Neural progenitor cell (in vitro differentiated cells): ENCODE measurements at regions not wholly inside any gene's neighbourhood (a gene's known extent, or its start where the extent isn't known, plus 50 kb on each side); places are given as distances from the start of the nearest gene placed in this dataset.
A peak's percentile ranks its signal among the peaks of the same experiment; 100 is the strongest.

Experiments
- DNase-seq: peaks from one replicate; pipeline ENCODE4 v3.0.0-alpha.2; 2016; ENCODE audit warnings: low spot score
- H2AFZ ChIP-seq: fragments of 200-600 bp; sonication (generic); replicated peaks from 2 replicates; pipeline ENCODE4 v1.6.1; 2016; ENCODE audit warnings: antibody characterized with exemption
- H3F3A ChIP-seq: fragments of 200-600 bp; sonication (generic); 2 replicates; pipeline ENCODE4 v1.6.1; 2016; ENCODE audit warnings: antibody characterized with exemption, low read depth
- H3K27ac ChIP-seq: fragments of 200-600 bp; sonication (generic); 2 replicates; pipeline ENCODE4 v1.5.1; 2016; ENCODE audit warnings: mild to moderate bottlenecking
- H3K27me3 ChIP-seq: fragments of 200-600 bp; sonication (generic); 2 replicates; pipeline ENCODE4 v1.6.1; 2016; ENCODE audit warnings: mild to moderate bottlenecking, moderate library complexity
- H3K36me3 ChIP-seq: fragments of 200-600 bp; sonication (generic); 2 replicates; pipeline ENCODE4 v1.5.1; 2016
- H3K4me1 ChIP-seq: fragments of 200-600 bp; sonication (generic); 2 replicates; pipeline ENCODE4 v1.6.1; 2016; ENCODE audit warnings: mixed run types
- H3K4me2 ChIP-seq: fragments of 200-600 bp; sonication (generic); 2 replicates; pipeline ENCODE4 v1.6.1; 2016
- H3K4me3 ChIP-seq: fragments of 200-600 bp; sonication (generic); 2 replicates; pipeline ENCODE4 v1.5.1; 2016
- H3K79me2 ChIP-seq: fragments of 200-600 bp; sonication (generic); 2 replicates; pipeline ENCODE4 v1.6.1; 2016; ENCODE audit warnings: low read depth
- H3K9ac ChIP-seq: fragments of 200-600 bp; sonication (generic); 2 replicates; pipeline ENCODE4 v1.6.1; 2016
- H3K9me3 ChIP-seq: fragments of 200-600 bp; sonication (generic); 2 replicates; pipeline ENCODE4 v1.5.1; 2016; ENCODE audit warnings: low read depth
- H4K20me1 ChIP-seq: fragments of 200-600 bp; sonication (generic); 2 replicates; pipeline ENCODE4 v1.6.1; 2016; ENCODE audit warnings: low read depth
- H3K27ac Mint-ChIP-seq: 3 replicates; pipeline ENCODE4 v1.8.0; 2021; ENCODE audit warnings: mixed read lengths
- H3K27me3 Mint-ChIP-seq: 2 replicates; pipeline ENCODE4 v1.8.0; 2022; ENCODE audit warnings: low read depth, mild to moderate bottlenecking, inconsistent platforms, moderate library complexity, mixed read lengths; ENCODE audit not compliant: insufficient read depth
- H3K36me3 Mint-ChIP-seq: 3 replicates; pipeline ENCODE4 v1.8.0; 2021; ENCODE audit warnings: mixed read lengths
- H3K4me1 Mint-ChIP-seq: 3 replicates; pipeline ENCODE4 v1.8.0; 2021; ENCODE audit warnings: mixed read lengths
- H3K4me3 Mint-ChIP-seq: 3 replicates; pipeline ENCODE4 v1.8.0; 2021; ENCODE audit warnings: mild to moderate bottlenecking, moderate library complexity, mixed read lengths
- H3K9me3 Mint-ChIP-seq: 3 replicates; pipeline ENCODE4 v1.8.0; 2020; ENCODE audit warnings: mixed read lengths
- EZH2 ChIP-seq: fragments of 200-600 bp; sonication (generic); IDR thresholded peaks from 2 replicates; pipeline ENCODE4 v1.6.1; 2017; ENCODE audit warnings: antibody characterized with exemption, mild to moderate bottlenecking, moderate library complexity
- EZH2phosphoT487 ChIP-seq: fragments of 200-600 bp; sonication (generic); IDR thresholded peaks from 2 replicates; pipeline ENCODE4 v1.6.1; 2017; ENCODE audit warnings: antibody characterized with exemption
- TF ChIP-seq, protein P1 (sequence below): fragments of 200-600 bp; sonication (generic); IDR thresholded peaks from 2 replicates; pipeline ENCODE4 v1.5.1; 2017; ENCODE audit warnings: antibody characterized with exemption, mild to moderate bottlenecking

DNA sequence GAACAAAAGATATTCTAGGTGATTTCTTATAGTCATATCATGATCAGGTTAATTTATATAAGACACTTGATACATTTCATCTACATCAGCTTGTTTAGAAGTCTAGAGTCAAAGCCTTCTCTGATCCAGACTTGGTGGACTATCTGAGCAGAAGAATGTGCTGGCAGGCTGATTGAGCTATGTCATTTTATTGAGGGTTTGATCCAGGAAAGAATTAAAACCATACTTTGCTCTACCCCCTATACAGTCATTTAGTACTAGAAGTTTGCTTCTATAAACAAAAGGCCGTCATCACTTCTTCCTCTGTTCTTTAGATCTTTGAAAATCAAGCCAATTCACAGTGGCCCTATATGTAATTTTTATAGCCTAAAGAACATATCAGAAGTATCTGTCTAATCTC is 173.1 kb upstream of the PITX2 start:
- no peaks in the 10 kb centered on the region for H4K20me1 ChIP-seq
- Mint-ChIP-seq H3K9me3 (no peaks in the 10 kb centered on the region), H3K4me3 (no peak overlapping the region), H3K36me3 (no peaks in the 10 kb centered on the region), H3K27me3 (no peaks in the 10 kb centered on the region), H3K27ac (no peak overlapping the region), H3K4me1 (peaks cover 25% of the 10 kb centered on the region)
- no peaks in the 10 kb centered on the region for H3K79me2 ChIP-seq
- no peaks in the 10 kb centered on the region for H3K9me3 ChIP-seq
- H3K27ac ChIP-seq: no peak overlapping the region
- no peak overlapping the region for H3K9ac ChIP-seq
- no peaks in the 10 kb centered on the region for H3K27me3 ChIP-seq
- no peak overlapping the region for H2AFZ ChIP-seq
- H3K4me3 ChIP-seq: no peak overlapping the region
- no peaks in the 10 kb centered on the region for H3K36me3 ChIP-seq
- no peak for DNase-seq
- no peak overlapping the region for H3K4me2 ChIP-seq
- peaks cover 22% of the 10 kb centered on the region for H3F3A ChIP-seq
- H3K4me1 ChIP-seq: peaks cover 64% of the 10 kb centered on the region
- TF ChIP-seq EZH2phosphoT487 (no peak), EZH2 (no peak)
- TF ChIP-seq, protein P1, sequence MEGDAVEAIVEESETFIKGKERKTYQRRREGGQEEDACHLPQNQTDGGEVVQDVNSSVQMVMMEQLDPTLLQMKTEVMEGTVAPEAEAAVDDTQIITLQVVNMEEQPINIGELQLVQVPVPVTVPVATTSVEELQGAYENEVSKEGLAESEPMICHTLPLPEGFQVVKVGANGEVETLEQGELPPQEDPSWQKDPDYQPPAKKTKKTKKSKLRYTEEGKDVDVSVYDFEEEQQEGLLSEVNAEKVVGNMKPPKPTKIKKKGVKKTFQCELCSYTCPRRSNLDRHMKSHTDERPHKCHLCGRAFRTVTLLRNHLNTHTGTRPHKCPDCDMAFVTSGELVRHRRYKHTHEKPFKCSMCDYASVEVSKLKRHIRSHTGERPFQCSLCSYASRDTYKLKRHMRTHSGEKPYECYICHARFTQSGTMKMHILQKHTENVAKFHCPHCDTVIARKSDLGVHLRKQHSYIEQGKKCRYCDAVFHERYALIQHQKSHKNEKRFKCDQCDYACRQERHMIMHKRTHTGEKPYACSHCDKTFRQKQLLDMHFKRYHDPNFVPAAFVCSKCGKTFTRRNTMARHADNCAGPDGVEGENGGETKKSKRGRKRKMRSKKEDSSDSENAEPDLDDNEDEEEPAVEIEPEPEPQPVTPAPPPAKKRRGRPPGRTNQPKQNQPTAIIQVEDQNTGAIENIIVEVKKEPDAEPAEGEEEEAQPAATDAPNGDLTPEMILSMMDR: no peak

DNA sequence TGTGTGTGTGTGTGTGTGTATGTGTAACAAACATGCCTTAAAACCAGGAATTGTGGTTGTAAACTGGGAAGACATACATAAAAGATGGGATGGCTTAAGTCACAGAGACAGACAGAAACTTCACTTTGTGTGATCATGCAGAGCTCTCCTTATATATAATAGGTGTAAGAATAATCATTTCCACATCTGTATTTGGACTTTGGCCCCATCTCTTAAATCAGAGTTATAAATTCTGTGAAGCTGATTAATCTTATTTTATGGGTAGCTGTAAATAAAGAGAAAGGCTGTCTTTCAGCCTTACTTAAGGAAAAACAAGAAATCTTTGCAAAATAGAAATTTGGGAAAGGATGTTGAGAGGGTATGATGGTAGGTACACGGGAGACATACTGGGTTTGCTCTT is 174.6 kb upstream of the PITX2 start:
- Histone ChIP-seq H3K79me2 (no peaks in the 10 kb centered on the region), H3K27ac (no peak overlapping the region), H3K9ac (no peak overlapping the region), H3K27me3 (no peaks in the 10 kb centered on the region), H3K4me2 (no peak overlapping the region), H3K9me3 (no peaks in the 10 kb centered on the region), H2AFZ (no peak overlapping the region), H3K4me3 (no peak overlapping the region), H3K36me3 (no peaks in the 10 kb centered on the region), H3F3A (peaks cover 22% of the 10 kb centered on the region), H4K20me1 (no peaks in the 10 kb centered on the region), H3K4me1 (peaks cover 52% of the 10 kb centered on the region)
- Mint-ChIP-seq H3K4me1 (peaks cover 16% of the 10 kb centered on the region), H3K27me3 (no peaks in the 10 kb centered on the region), H3K36me3 (no peaks in the 10 kb centered on the region), H3K4me3 (no peak overlapping the region), H3K9me3 (no peaks in the 10 kb centered on the region), H3K27ac (no peak overlapping the region)
- no peak for DNase-seq
- TF ChIP-seq EZH2: no peak
- TF ChIP-seq, protein P1: no peak
- TF ChIP-seq EZH2phosphoT487: no peak

DNA sequence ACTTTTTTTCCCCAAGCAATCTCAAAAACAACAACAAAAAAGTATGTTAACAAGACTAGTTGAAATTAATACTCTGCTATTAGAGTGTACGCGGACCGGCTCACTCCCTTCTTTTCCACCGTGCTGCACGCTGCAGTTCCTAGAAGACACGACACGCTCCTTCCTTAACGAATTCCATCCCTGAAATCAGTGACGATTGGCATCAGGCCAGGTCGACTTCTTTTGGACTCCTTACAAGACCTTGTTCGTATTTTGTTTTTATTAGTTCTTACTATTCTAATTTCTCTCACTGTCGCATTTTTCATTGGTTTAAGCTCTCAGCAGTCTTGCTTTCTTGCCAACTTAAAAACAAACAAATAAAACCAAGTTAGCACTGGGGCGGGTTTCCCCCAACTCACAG is 175.8 kb upstream of the PITX2 start:
- Histone ChIP-seq H4K20me1 (no peaks in the 10 kb centered on the region), H3K4me3 (no peak overlapping the region), H3K9ac (no peak overlapping the region), H3K4me1 (peaks cover 39% of the 10 kb centered on the region), H3K79me2 (no peaks in the 10 kb centered on the region), H3F3A (peaks cover 14% of the 10 kb centered on the region), H3K27me3 (no peaks in the 10 kb centered on the region), H2AFZ (peak overlapping the region; percentile 75), H3K4me2 (no peak overlapping the region), H3K9me3 (no peaks in the 10 kb centered on the region), H3K36me3 (no peaks in the 10 kb centered on the region), H3K27ac (no peak overlapping the region)
- Mint-ChIP-seq H3K4me3 (no peak overlapping the region), H3K27me3 (no peaks in the 10 kb centered on the region), H3K36me3 (no peaks in the 10 kb centered on the region), H3K27ac (no peak overlapping the region), H3K4me1 (peaks cover 7% of the 10 kb centered on the region), H3K9me3 (no peaks in the 10 kb centered on the region)
- DNase-seq: no peak
- TF ChIP-seq EZH2: no peak
- TF ChIP-seq, protein P1: no peak
- no peak for TF ChIP-seq EZH2phosphoT487
